GM18507 (cell line): ENCODE measurements at regions not wholly inside any gene's neighbourhood (a gene's known extent, or its start where the extent isn't known, plus 50 kb on each side); places are given as distances from the start of the nearest gene placed in this dataset.

Experiments used
- DNase-seq: peaks from one replicate; pipeline ENCODE4 v3.0.0; 2011; ENCODE audit warnings: low read depth; ENCODE audit not compliant: insufficient read length; ENCODE audit errors: extremely low spot score
- FAIRE-seq: peaks from 2 replicates; lab custom pipeline; 2011; peaks lifted over from hg19 to GRCh38; lab: Jason Lieb, UNC

- DNase-seq (no peak), FAIRE-seq (no peak)
These were observed 453.3 kb upstream of the TENM4 start for GRCh38 chr11:79894111-79894510.

- DNase-seq, result no peak
- no peak for FAIRE-seq
These were observed 449.4 kb upstream of the TENM4 start for GRCh38 chr11:79890272-79890671.

GRCh38 chr11:79864882-79865281 is 424.1 kb upstream of the TENM4 start:
- DNase-seq (no peak), FAIRE-seq (no peak)

- FAIRE-seq (no peak), DNase-seq (no peak)
These were observed 419.5 kb upstream of the TENM4 start for GRCh38 chr11:79860336-79860735.

GRCh38 chr11:79857377-79858214 is 416.8 kb upstream of the TENM4 start:
- FAIRE-seq, result no peak
- no peak for DNase-seq

- no peak for FAIRE-seq
These were observed 411.3 kb upstream of the TENM4 start for GRCh38 chr11:79852176-79852575.

GRCh38 chr11:79845002-79845709 is 404.3 kb upstream of the TENM4 start:
- FAIRE-seq (no peak), DNase-seq (no peak)

More at GRCh38 chr11:79852176-79852575, 411.3 kb upstream of the TENM4 start:
- DNase-seq, result no peak

GRCh38 chr11:79834015-79834414 is 393.2 kb upstream of the TENM4 start:
- FAIRE-seq, result no peak
- no peak for DNase-seq

- DNase-seq (no peak), FAIRE-seq (no peak)
These were observed 389.6 kb upstream of the TENM4 start for GRCh38 chr11:79830446-79830845.

- DNase-seq, result no peak
- no peak for FAIRE-seq
These were observed 389.1 kb upstream of the TENM4 start for GRCh38 chr11:79829891-79830290.

GRCh38 chr11:79822766-79823165 is 381.9 kb upstream of the TENM4 start:
- FAIRE-seq, result no peak
- DNase-seq, result no peak

GRCh38 chr11:79813551-79813950 is 372.7 kb upstream of the TENM4 start:
- DNase-seq, result no peak

GRCh38 chr11:79809487-79809886 is 368.7 kb upstream of the TENM4 start:
- FAIRE-seq, result no peak

More at GRCh38 chr11:79813551-79813950, 372.7 kb upstream of the TENM4 start:
- FAIRE-seq, result no peak

GRCh38 chr11:79807506-79807905 is 366.7 kb upstream of the TENM4 start:
- DNase-seq, result no peak
- FAIRE-seq, result no peak

More at GRCh38 chr11:79809487-79809886, 368.7 kb upstream of the TENM4 start:
- no peak for DNase-seq

- FAIRE-seq (no peak), DNase-seq (no peak)
These were observed 355.9 kb upstream of the TENM4 start for GRCh38 chr11:79796704-79797103.

GRCh38 chr11:79794484-79795393 is 353.9 kb upstream of the TENM4 start:
- no peak for DNase-seq
- FAIRE-seq, result no peak

- FAIRE-seq (no peak), DNase-seq (no peak)
These were observed 353.2 kb upstream of the TENM4 start for GRCh38 chr11:79794057-79794456.

- FAIRE-seq (no peak), DNase-seq (no peak)
These were observed 346.1 kb upstream of the TENM4 start for GRCh38 chr11:79786961-79787360.

- FAIRE-seq (no peak), DNase-seq (no peak)
These were observed 343.0 kb upstream of the TENM4 start for GRCh38 chr11:79783833-79784232.

GRCh38 chr11:79768343-79768742 is 327.5 kb upstream of the TENM4 start:
- DNase-seq, result no peak
- FAIRE-seq, result no peak
